ENCODE measurements at regions not wholly inside any gene's neighbourhood (a gene's known extent, or its start where the extent isn't known, plus 50 kb on each side); places are given as distances from the start of the nearest gene placed in this dataset.

GRCh38 chr18:51588616-51589015, 391.1 kb upstream of the MEX3C start:
- ChIA-PET POLR2A (ENCODE audit: low non-redundant PET) (no interaction called here), CTCF (no interaction called here)
- Histone ChIP-seq H3K9me3 (ENCODE audit: low read depth, low read length, poor library complexity, severe bottlenecking) (no peaks in the 10 kb centered on the region), H3K4me3 (ENCODE audit: low read depth, low read length, poor library complexity, severe bottlenecking) (no peak overlapping the region), H3K27me3 (replicated peaks; ENCODE audit: insufficient read depth, low read depth, low read length, poor library complexity) (peaks cover 3% of the 10 kb centered on the region), H3K36me3 (ENCODE audit: insufficient read depth, low read length, poor library complexity, severe bottlenecking) (no peaks in the 10 kb centered on the region), H3K4me1 (ENCODE audit: insufficient read depth, low read length, poor library complexity, severe bottlenecking) (no peaks in the 10 kb centered on the region), H3K27ac (ENCODE audit: low read depth, low read length, poor library complexity, severe bottlenecking) (no peak overlapping the region)
- DNase-seq (ENCODE audit: low spot score), result no peak
- intact Hi-C loops (cut with micrococcal nuclease; ENCODE audit: unreplicated experiment), result no loop called here
- TF ChIP-seq, protein P1, sequence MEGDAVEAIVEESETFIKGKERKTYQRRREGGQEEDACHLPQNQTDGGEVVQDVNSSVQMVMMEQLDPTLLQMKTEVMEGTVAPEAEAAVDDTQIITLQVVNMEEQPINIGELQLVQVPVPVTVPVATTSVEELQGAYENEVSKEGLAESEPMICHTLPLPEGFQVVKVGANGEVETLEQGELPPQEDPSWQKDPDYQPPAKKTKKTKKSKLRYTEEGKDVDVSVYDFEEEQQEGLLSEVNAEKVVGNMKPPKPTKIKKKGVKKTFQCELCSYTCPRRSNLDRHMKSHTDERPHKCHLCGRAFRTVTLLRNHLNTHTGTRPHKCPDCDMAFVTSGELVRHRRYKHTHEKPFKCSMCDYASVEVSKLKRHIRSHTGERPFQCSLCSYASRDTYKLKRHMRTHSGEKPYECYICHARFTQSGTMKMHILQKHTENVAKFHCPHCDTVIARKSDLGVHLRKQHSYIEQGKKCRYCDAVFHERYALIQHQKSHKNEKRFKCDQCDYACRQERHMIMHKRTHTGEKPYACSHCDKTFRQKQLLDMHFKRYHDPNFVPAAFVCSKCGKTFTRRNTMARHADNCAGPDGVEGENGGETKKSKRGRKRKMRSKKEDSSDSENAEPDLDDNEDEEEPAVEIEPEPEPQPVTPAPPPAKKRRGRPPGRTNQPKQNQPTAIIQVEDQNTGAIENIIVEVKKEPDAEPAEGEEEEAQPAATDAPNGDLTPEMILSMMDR (conservative IDR thresholded peaks at IDR 0.05; ENCODE audit: low read depth, low read length), result no peak
- no peak for TF ChIP-seq EZH2 (IDR thresholded peaks at IDR 0.05; ENCODE audit: borderline replicate concordance, low read depth, low read length, poor library complexity, severe bottlenecking)
- BruUV-seq (replicated peaks), result no TSS peak

GRCh38 chr18:51593931-51594330, 396.4 kb upstream of the MEX3C start:
- Histone ChIP-seq H3K36me3 (ENCODE audit: insufficient read depth, low read length, poor library complexity, severe bottlenecking) (no peaks in the 10 kb centered on the region), H3K27me3 (replicated peaks; ENCODE audit: insufficient read depth, low read depth, low read length, poor library complexity) (peaks cover 3% of the 10 kb centered on the region), H3K9me3 (ENCODE audit: low read depth, low read length, poor library complexity, severe bottlenecking) (peaks cover 5% of the 10 kb centered on the region), H3K27ac (ENCODE audit: low read depth, low read length, poor library complexity, severe bottlenecking) (no peak overlapping the region), H3K4me1 (ENCODE audit: insufficient read depth, low read length, poor library complexity, severe bottlenecking) (no peaks in the 10 kb centered on the region), H3K4me3 (ENCODE audit: low read depth, low read length, poor library complexity, severe bottlenecking) (no peak overlapping the region)
- TF ChIP-seq, protein P1 (conservative IDR thresholded peaks at IDR 0.05; ENCODE audit: low read depth, low read length), result no peak
- no peak for TF ChIP-seq EZH2 (IDR thresholded peaks at IDR 0.05; ENCODE audit: borderline replicate concordance, low read depth, low read length, poor library complexity, severe bottlenecking)
- BruUV-seq (replicated peaks), result no TSS peak
- ChIA-PET POLR2A (ENCODE audit: low non-redundant PET) (no interaction called here), CTCF (no interaction called here)
- DNase-seq (ENCODE audit: low spot score), result no peak
- intact Hi-C loops (cut with micrococcal nuclease; ENCODE audit: unreplicated experiment), result no loop called here

DNA sequence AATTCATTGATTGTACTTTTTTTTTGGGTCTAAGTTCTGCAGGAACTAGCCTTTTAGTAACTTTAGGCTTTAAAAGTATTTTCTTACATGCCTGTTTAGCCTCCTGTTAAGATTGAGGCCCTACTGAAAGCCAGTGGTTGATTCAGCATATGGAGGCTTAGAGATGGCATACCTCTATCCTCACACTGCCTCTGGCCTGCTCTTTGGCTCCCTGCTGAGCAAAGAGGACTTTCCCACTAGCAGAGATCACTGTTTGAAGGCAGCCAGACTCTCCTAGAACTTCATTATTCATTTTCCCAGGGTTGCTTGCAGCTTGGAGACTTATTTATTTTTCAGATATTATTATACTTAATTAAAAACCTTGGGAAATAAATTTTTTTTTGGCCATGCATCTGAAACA, 405.6 kb upstream of the MEX3C start:
- BruUV-seq (replicated peaks), result no TSS peak
- Histone ChIP-seq H3K9me3 (ENCODE audit: low read depth, low read length, poor library complexity, severe bottlenecking) (no peaks in the 10 kb centered on the region), H3K36me3 (ENCODE audit: insufficient read depth, low read length, poor library complexity, severe bottlenecking) (no peaks in the 10 kb centered on the region), H3K27ac (ENCODE audit: low read depth, low read length, poor library complexity, severe bottlenecking) (no peak overlapping the region), H3K4me1 (ENCODE audit: insufficient read depth, low read length, poor library complexity, severe bottlenecking) (no peaks in the 10 kb centered on the region), H3K27me3 (replicated peaks; ENCODE audit: insufficient read depth, low read depth, low read length, poor library complexity) (peaks cover under 1% of the 10 kb centered on the region), H3K4me3 (ENCODE audit: low read depth, low read length, poor library complexity, severe bottlenecking) (no peak overlapping the region)
- intact Hi-C loops (cut with micrococcal nuclease; ENCODE audit: unreplicated experiment), result no loop called here
- CTCF ChIA-PET, result no interaction called here
- TF ChIP-seq, protein P1 (conservative IDR thresholded peaks at IDR 0.05; ENCODE audit: low read depth, low read length), result no peak
- no peak for TF ChIP-seq EZH2 (IDR thresholded peaks at IDR 0.05; ENCODE audit: borderline replicate concordance, low read depth, low read length, poor library complexity, severe bottlenecking)
- peak; percentile 24 for DNase-seq (ENCODE audit: low spot score)
- POLR2A ChIA-PET (ENCODE audit: low non-redundant PET), result no interaction called here

Data from A673 (cell line).